Central memory CD8-positive, alpha-beta T cell (primary cell): ENCODE measurements at regions not wholly inside any gene's neighbourhood (a gene's known extent, or its start where the extent isn't known, plus 50 kb on each side); places are given as distances from the start of the nearest gene placed in this dataset.
"Not testable (repeated sequence)": the region's sequence is repeated elsewhere in the genome, so short reads cannot be mapped to it uniquely, and the experiment has no call there.

ENCODE experiments used
- ATAC-seq: fragments of 150-1000 bp; cut with Tn5 transposase; replicated peaks from 2 replicates; pipeline ENCODE4 v1.10.0; 2022; ENCODE audit warnings: mild to moderate bottlenecking, moderate FRiP score, moderate number of reproducible peaks; ENCODE audit not compliant: poor library complexity, severe bottlenecking; ENCODE audit errors: extremely low read depth
- DNase-seq, 2 donors: peaks; one replicate each; pipeline ENCODE4 v3.0.0; 2021; ENCODE audit warnings: low spot score in 2 of 2
- H3K27ac Mint-ChIP-seq: one replicate; pipeline ENCODE4 v1.8.0; 2022; ENCODE audit warnings: low read depth, mild to moderate bottlenecking, moderate library complexity, mixed read lengths
- H3K27me3 Mint-ChIP-seq: one replicate; pipeline ENCODE4 v1.8.0; 2022; ENCODE audit warnings: mixed read lengths
- H3K36me3 Mint-ChIP-seq: one replicate; pipeline ENCODE4 v1.8.0; 2022; ENCODE audit warnings: mild to moderate bottlenecking, moderate library complexity, mixed read lengths; ENCODE audit not compliant: insufficient read depth
- H3K4me1 Mint-ChIP-seq: one replicate; pipeline ENCODE4 v1.8.0; 2022; ENCODE audit warnings: mixed read lengths
- H3K4me3 Mint-ChIP-seq: one replicate; pipeline ENCODE4 v1.8.0; 2022; ENCODE audit warnings: mild to moderate bottlenecking, moderate library complexity, mixed read lengths
- H3K9me3 Mint-ChIP-seq: one replicate; pipeline ENCODE4 v1.8.0; 2022; ENCODE audit warnings: mixed read lengths

- peaks cover 5% of the 10 kb centered on the region for H3K4me1 Mint-ChIP-seq
- no peak overlapping the region for H3K4me3 Mint-ChIP-seq
- peaks cover 22% of the 10 kb centered on the region for H3K9me3 Mint-ChIP-seq
- H3K36me3 Mint-ChIP-seq: no peaks in the 10 kb centered on the region
- no peak for ATAC-seq
- no peak for DNase-seq
- H3K27me3 Mint-ChIP-seq: no peaks in the 10 kb centered on the region
- H3K27ac Mint-ChIP-seq: no peak overlapping the region
Observed at GRCh38 chr5:25562656-25563055, 917.9 kb upstream of the CDH10 start.

GRCh38 chr5:25554077-25554476 lies 909.3 kb upstream of the CDH10 start:
- Mint-ChIP-seq H3K36me3 (no peaks in the 10 kb centered on the region), H3K27me3 (no peaks in the 10 kb centered on the region), H3K9me3 (peaks cover 6% of the 10 kb centered on the region), H3K4me1 (no peaks in the 10 kb centered on the region), H3K27ac (no peak overlapping the region), H3K4me3 (no peak overlapping the region)
- DNase-seq (no peak), ATAC-seq (no peak)

GRCh38 chr5:25552871-25553481 lies 908.2 kb upstream of the CDH10 start:
- peaks cover 6% of the 10 kb centered on the region for H3K9me3 Mint-ChIP-seq
- no peaks in the 10 kb centered on the region for H3K27me3 Mint-ChIP-seq
- ATAC-seq: no peak

GRCh38 chr5:25550793-25551192 lies 906.0 kb upstream of the CDH10 start:
- Mint-ChIP-seq H3K9me3 (peaks cover 6% of the 10 kb centered on the region), H3K36me3 (no peaks in the 10 kb centered on the region), H3K27ac (no peak overlapping the region), H3K4me1 (no peaks in the 10 kb centered on the region), H3K27me3 (no peaks in the 10 kb centered on the region), H3K4me3 (no peak overlapping the region)
- DNase-seq: no peak
- no peak for ATAC-seq

More at GRCh38 chr5:25552871-25553481, 908.2 kb upstream of the CDH10 start:
- no peak overlapping the region for H3K4me3 Mint-ChIP-seq
- no peak overlapping the region for H3K27ac Mint-ChIP-seq
- DNase-seq: no peak
- no peaks in the 10 kb centered on the region for H3K36me3 Mint-ChIP-seq
- no peaks in the 10 kb centered on the region for H3K4me1 Mint-ChIP-seq

GRCh38 chr5:25544652-25545249 lies 900.0 kb upstream of the CDH10 start:
- peaks cover 9% of the 10 kb centered on the region for H3K9me3 Mint-ChIP-seq
- ATAC-seq (no peak), DNase-seq (no peak)
- H3K27ac Mint-ChIP-seq: no peak overlapping the region
- no peak overlapping the region for H3K4me3 Mint-ChIP-seq
- H3K4me1 Mint-ChIP-seq: no peaks in the 10 kb centered on the region
- H3K36me3 Mint-ChIP-seq: no peaks in the 10 kb centered on the region
- H3K27me3 Mint-ChIP-seq: no peaks in the 10 kb centered on the region

- H3K4me3 Mint-ChIP-seq: no peak overlapping the region
- H3K4me1 Mint-ChIP-seq: no peaks in the 10 kb centered on the region
- H3K27me3 Mint-ChIP-seq: no peaks in the 10 kb centered on the region
- DNase-seq (no peak), ATAC-seq (no peak)
- peaks cover 1% of the 10 kb centered on the region for H3K36me3 Mint-ChIP-seq
- H3K27ac Mint-ChIP-seq: no peak overlapping the region
- peaks cover 9% of the 10 kb centered on the region for H3K9me3 Mint-ChIP-seq
Observed at GRCh38 chr5:25540628-25541027, 895.9 kb upstream of the CDH10 start.

- no peaks in the 10 kb centered on the region for H3K4me1 Mint-ChIP-seq
- H3K9me3 Mint-ChIP-seq: peaks cover 3% of the 10 kb centered on the region
- no peak overlapping the region for H3K4me3 Mint-ChIP-seq
- DNase-seq (no peak), ATAC-seq (no peak)
- no peak overlapping the region for H3K27ac Mint-ChIP-seq
- peaks cover 1% of the 10 kb centered on the region for H3K36me3 Mint-ChIP-seq
- H3K27me3 Mint-ChIP-seq: no peaks in the 10 kb centered on the region
Observed at GRCh38 chr5:25539536-25539935, 894.8 kb upstream of the CDH10 start.

GRCh38 chr5:25536461-25536860 lies 891.7 kb upstream of the CDH10 start:
- not testable (repeated sequence) for H3K27ac Mint-ChIP-seq, H3K4me3 Mint-ChIP-seq, H3K9me3 Mint-ChIP-seq, H3K36me3 Mint-ChIP-seq, DNase-seq, ATAC-seq, H3K27me3 Mint-ChIP-seq, H3K4me1 Mint-ChIP-seq

GRCh38 chr5:25516141-25516540 lies 871.4 kb upstream of the CDH10 start:
- H3K27ac Mint-ChIP-seq: no peak overlapping the region
- no peaks in the 10 kb centered on the region for H3K4me1 Mint-ChIP-seq
- ATAC-seq: no peak
- no peaks in the 10 kb centered on the region for H3K27me3 Mint-ChIP-seq
- H3K9me3 Mint-ChIP-seq: peaks cover 19% of the 10 kb centered on the region
- no peak overlapping the region for H3K4me3 Mint-ChIP-seq
- DNase-seq: no peak
- no peaks in the 10 kb centered on the region for H3K36me3 Mint-ChIP-seq

GRCh38 chr5:25515525-25515924 lies 870.7 kb upstream of the CDH10 start:
- Mint-ChIP-seq H3K27ac (no peak overlapping the region), H3K4me1 (no peaks in the 10 kb centered on the region), H3K4me3 (no peak overlapping the region), H3K27me3 (no peaks in the 10 kb centered on the region), H3K36me3 (no peaks in the 10 kb centered on the region), H3K9me3 (peaks cover 13% of the 10 kb centered on the region)
- no peak for DNase-seq
- no peak for ATAC-seq

- not testable (repeated sequence) for ATAC-seq, H3K27ac Mint-ChIP-seq, H3K4me3 Mint-ChIP-seq, H3K36me3 Mint-ChIP-seq, H3K4me1 Mint-ChIP-seq, H3K27me3 Mint-ChIP-seq, DNase-seq, H3K9me3 Mint-ChIP-seq
Observed at GRCh38 chr5:25510692-25511091, 865.9 kb upstream of the CDH10 start.

- not testable (repeated sequence) for H3K27me3 Mint-ChIP-seq, H3K36me3 Mint-ChIP-seq, H3K4me1 Mint-ChIP-seq, H3K4me3 Mint-ChIP-seq, H3K27ac Mint-ChIP-seq, DNase-seq, ATAC-seq
- H3K9me3 Mint-ChIP-seq: peaks cover 13% of the 10 kb centered on the region
Observed at GRCh38 chr5:25508011-25508410, 863.2 kb upstream of the CDH10 start.

- Mint-ChIP-seq H3K4me3 (no peak overlapping the region), H3K36me3 (no peaks in the 10 kb centered on the region), H3K4me1 (no peaks in the 10 kb centered on the region), H3K27me3 (no peaks in the 10 kb centered on the region), H3K27ac (no peak overlapping the region), H3K9me3 (peaks cover 30% of the 10 kb centered on the region)
- ATAC-seq (no peak), DNase-seq (no peak)
Observed at GRCh38 chr5:25500635-25501034, 855.9 kb upstream of the CDH10 start.
